Gastroesophageal sphincter (tissue), 4 donors: ENCODE measurements at regions not wholly inside any gene's neighbourhood (a gene's known extent, or its start where the extent isn't known, plus 50 kb on each side); places are given as distances from the start of the nearest gene placed in this dataset.
"Not testable (repeated sequence)": the region's sequence is repeated elsewhere in the genome, so short reads cannot be mapped to it uniquely, and the experiment has no call there.

ENCODE experiments used
- ATAC-seq: fragments of 150-250 bp; one replicate; pipeline ENCODE4 v1.9.1; 2016; ENCODE audit warnings: mild to moderate bottlenecking, moderate library complexity
- H3K27ac ChIP-seq, 4 donors: fragments of 200-600 bp; sonication (generic) in 3 of 4; 1 replicate in 3 of 4; 2 replicates in 1 of 4; pipeline ENCODE4 v1.5.1; 2016 to 2019
- H3K27me3 ChIP-seq: fragments of 200-600 bp; sonication (generic); one replicate; pipeline ENCODE4 v1.5.1; 2019
- H3K36me3 ChIP-seq, 2 donors: fragments of 200-600 bp; sonication (generic); one replicate each; pipeline ENCODE4 v1.5.1; 2019; ENCODE audit warnings: control low read depth in 1 of 2
- H3K4me1 ChIP-seq, 3 donors: fragments of 200-600 bp; sonication (generic); 1 replicate in 2 of 3; 2 replicates in 1 of 3; pipeline ENCODE4 v1.5.1; 2016 to 2019; ENCODE audit warnings: control low read depth in 2 of 3
- H3K4me3 ChIP-seq, 2 donors: fragments of 200-600 bp; sonication (generic); one replicate each; pipeline ENCODE4 v1.5.1; 2019; ENCODE audit warnings: mild to moderate bottlenecking in 1 of 2, moderate library complexity in 1 of 2
- H3K9me3 ChIP-seq, 3 donors: fragments of 200-600 bp; sonication (generic); one replicate each; pipeline ENCODE4 v1.5.1; 2017 to 2019; ENCODE audit warnings: control low read depth in 2 of 3
- WGBS, 2 donors: methylation state at CpG; one replicate each; pipeline ENCODE4 v1.1.5; 2018; ENCODE audit warnings: low coverage in 1 of 2; 5-methylcytosine and 5-hydroxymethylcytosine counted together

DNA sequence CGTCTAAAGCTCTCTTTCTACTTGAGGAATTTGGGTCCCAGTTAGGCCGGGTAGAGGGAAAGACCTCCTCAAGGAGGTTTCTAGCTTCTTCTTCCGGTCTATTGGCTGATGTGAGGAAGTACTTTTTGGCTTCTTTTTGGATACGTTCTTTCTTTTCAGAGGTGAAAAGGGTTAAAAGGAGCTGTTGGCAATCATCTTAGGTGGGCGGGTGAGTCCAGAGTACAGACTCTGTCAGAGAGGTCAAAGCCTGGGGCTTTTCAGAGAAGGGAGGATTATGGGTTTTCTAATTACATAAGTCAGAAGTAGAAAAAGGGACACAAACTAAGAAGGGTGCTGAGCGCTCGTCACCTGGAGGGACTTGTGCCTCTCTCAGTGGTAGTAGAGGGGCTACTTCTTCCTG is 117.7 kb downstream of the UNC93B1 start:
- H3K9me3 ChIP-seq, H3K36me3 ChIP-seq, H3K4me1 ChIP-seq, H3K4me3 ChIP-seq, H3K27ac ChIP-seq, ATAC-seq: not testable (repeated sequence)
- peaks cover 42% of the 10 kb centered on the region for H3K27me3 ChIP-seq
- 31 to 67% methylated on average over 1 to 3 of the region's 7 CpGs for WGBS, 2 donors

DNA sequence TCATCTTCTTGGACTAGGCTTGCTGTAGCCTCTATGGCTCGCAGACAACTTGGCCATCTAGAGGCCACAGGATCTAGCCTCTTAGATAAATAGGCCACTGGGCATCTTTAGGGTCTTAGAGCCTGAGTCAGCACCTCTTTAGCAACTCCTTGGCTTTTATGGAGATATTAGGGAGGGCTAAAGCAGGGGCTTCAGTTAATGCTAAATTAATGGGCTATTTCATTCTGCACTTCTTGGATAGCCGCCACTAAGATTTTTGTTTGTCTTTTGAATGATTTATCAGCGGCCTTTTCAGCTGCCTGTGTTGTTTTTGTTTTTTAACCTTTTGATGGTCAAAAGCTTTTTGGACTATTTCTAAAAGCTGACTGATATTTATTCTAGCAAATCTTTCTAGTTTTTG is 118.3 kb downstream of the UNC93B1 start:
- peaks cover 43% of the 10 kb centered on the region for H3K27me3 ChIP-seq
- not testable (repeated sequence) for H3K4me1 ChIP-seq, H3K4me3 ChIP-seq, ATAC-seq, H3K27ac ChIP-seq, H3K9me3 ChIP-seq, H3K36me3 ChIP-seq
- WGBS, 2 donors = 41 to 54% methylated on average over 2 to 3 of the region's 3 CpGs

DNA sequence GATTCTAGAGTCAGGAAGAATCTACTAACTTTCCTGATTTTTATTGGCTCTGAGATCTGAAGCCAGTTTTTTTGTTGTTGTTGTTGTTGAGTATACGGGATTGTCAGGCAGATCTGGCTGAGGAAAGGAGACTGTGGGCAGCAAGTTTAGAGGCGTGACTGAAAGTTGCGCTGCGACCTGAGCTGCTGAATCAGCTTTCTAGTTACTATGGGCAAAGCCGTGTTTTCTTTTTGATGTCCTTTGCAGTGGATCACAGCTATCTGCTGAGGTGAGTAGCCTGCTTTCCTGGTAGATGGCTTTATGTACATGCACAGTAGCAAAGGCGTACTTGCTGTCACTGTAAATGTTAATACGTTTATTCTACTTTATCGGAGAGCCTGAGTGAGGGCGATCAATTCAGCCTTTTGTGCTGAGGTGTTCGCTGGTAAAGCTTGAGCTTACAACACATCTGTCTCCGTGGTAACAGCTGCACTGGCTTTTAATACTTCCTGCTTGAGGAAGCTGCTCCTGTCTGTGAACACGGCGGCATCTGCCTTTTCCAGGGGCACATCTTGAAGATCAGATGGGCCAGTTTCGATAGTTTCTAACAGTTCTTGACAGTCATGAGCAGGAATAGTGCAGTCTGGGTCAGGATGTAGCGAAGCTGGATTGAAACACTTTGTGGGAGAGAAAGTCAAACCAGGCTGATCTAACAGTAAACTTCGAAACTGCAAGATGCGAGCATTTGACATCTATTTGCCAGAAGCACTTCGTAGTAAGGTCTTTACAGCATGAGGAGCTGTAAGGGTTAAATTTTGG is 118.9 kb downstream of the UNC93B1 start:
- not testable (repeated sequence) for H3K4me3 ChIP-seq, H3K4me1 ChIP-seq, ATAC-seq, H3K9me3 ChIP-seq, H3K27ac ChIP-seq, H3K36me3 ChIP-seq
- 26 to 52% methylated on average over 6 to 15 of the region's 18 CpGs for WGBS, 2 donors
- peaks cover 41% of the 10 kb centered on the region for H3K27me3 ChIP-seq

DNA sequence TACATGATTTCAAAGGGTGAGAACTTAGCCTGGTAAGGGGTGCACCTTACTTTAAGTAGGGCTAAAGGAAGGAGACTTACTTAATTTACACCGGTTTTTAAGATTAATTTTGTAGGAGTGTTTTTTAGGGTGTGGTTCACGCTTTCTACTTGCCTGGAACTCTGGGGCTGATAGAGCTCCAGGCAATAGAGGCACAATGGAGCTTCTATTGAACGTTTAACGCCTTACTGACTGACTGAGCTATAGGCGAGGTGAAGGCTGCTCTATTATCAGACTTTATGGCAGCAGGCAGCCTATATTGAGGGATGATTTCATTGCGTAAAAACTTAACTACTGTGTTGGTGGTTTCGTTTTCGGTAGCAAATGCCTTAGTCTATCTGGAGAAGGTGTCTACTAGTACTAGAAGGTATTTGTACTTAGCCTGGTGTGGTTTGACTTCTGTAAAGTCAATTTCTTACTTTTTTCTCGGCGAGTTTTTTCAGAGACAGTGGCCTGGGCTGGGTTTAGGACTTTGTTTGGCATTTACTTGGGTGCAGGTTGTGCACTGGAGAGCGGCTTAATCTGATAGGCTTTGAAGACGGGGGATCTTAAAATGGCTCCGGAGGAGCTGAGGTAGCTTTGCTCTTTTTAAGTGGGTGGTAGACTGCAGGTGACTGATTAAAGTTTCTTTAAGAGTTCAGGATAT is 119.7 kb downstream of the UNC93B1 start:
- H3K4me3 ChIP-seq = not testable (repeated sequence)

DNA sequence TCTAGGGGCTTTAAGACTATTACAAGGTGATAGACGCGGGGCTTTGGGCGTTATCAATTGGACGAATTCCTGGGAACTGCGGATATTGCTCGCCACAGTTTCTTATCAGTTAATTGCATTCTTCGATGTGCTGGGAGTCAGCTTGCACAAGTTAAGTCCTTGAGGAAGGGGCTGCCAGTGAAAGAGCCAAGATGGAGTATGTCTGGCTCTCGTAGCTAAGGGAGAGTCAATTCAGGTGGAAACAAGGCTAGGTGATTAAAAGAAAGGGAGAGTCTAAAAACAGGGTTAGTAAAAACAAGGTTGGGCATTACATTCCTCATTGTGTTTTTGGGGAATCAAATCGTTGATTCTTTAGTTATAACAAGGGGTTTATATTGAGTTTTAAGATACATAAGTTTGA is 121.6 kb downstream of the UNC93B1 start:
- H3K27me3 ChIP-seq = peaks cover 27% of the 10 kb centered on the region
- WGBS, 2 donors = 30 to 54% methylated on average over 2 to 9 of the region's 9 CpGs
- not testable (repeated sequence) for H3K27ac ChIP-seq, H3K4me1 ChIP-seq, ATAC-seq, H3K36me3 ChIP-seq, H3K4me3 ChIP-seq, H3K9me3 ChIP-seq

More for the DNA sequence above, 119.7 kb downstream of the UNC93B1 start:
- H3K9me3 ChIP-seq, H3K4me1 ChIP-seq, H3K36me3 ChIP-seq, ATAC-seq, H3K27ac ChIP-seq: not testable (repeated sequence)
- peaks cover 40% of the 10 kb centered on the region for H3K27me3 ChIP-seq
- 71 to 78% methylated on average over 8 to 11 of the region's 13 CpGs for WGBS, 2 donors

DNA sequence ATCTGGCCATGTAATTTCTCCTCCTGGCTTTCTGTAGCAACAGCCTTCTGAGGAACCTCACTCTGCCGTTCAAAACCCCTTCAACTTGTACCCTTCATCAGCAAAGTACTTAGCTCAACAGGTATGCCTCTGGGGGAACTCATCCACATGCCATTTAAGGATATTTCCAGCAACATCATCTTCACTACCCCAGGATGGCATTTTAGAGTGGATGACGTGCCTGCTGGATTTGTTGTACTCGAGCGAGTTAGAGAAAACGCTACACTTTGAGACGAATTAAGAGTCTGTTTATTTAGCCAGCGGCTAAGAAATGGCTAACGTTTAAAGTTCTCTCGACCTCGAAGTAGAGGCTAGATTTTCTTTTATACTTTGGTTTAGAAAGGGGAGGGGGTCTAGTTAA is 122.1 kb downstream of the UNC93B1 start:
- H3K4me1 ChIP-seq, H3K4me3 ChIP-seq, H3K9me3 ChIP-seq, H3K27ac ChIP-seq, ATAC-seq, H3K36me3 ChIP-seq: not testable (repeated sequence)
- WGBS, 2 donors = 31 to 38% methylated on average over 10 of the region's 10 CpGs
- H3K27me3 ChIP-seq = peaks cover 25% of the 10 kb centered on the region

DNA sequence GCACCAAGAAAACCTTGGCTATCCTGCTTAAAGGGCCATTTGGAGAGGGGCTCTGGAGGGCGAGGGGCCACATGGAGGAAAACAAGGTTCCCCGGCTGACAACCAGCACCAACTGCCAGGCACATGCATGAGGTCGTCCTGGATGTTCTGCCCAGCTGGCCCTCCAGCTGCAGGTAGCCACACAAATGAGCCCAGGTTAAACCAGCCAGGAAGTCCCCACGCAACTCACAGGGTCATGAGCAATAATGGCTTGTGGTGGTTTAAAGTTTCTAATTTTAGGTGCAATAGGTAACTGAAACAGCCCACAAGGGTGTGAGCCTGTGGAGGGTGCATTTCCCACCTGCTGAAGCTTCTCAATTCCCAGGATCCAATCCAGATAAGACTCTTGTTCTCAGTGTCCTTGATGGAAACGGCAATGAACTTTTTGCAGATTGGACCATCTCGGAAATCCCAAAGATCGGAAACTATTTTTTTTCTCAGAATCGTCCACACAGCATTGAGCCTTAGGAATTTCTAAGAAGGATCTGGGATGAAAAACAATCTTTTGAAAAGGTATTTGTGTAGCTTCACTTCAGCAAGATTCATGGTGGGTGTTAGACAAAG is 123.2 kb downstream of the UNC93B1 start:
- peaks cover 16% of the 10 kb centered on the region for H3K27me3 ChIP-seq
- not testable (repeated sequence) for ATAC-seq, H3K27ac ChIP-seq, H3K36me3 ChIP-seq, H3K9me3 ChIP-seq, H3K4me3 ChIP-seq, H3K4me1 ChIP-seq
- WGBS, 2 donors = 91% methylated on average over 7 of the region's 8 CpGs; no CpG with 5 or more reads in 1 of the 2 donors

DNA sequence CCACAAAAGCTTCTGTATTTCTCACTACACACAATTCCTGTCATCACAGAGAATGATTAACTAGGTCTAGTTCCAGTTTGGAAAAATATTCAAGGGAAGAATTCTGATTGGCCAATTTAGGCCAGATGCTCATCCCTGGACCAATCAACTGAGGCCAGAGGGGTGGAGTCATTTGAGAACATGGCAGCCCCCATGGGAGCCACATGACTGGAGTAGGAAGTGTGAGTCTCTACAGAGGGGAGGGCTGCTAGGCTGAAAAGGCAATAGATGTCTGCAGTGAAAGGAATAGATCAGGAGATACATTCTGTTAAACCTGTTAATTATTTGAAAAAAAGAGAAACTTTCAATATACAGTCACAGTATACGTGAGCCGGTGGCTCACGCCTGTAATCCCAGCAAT is 125.2 kb downstream of the UNC93B1 start:
- H3K9me3 ChIP-seq, ATAC-seq, H3K4me1 ChIP-seq, H3K4me3 ChIP-seq, H3K36me3 ChIP-seq, H3K27ac ChIP-seq: not testable (repeated sequence)
- peaks cover 11% of the 10 kb centered on the region for H3K27me3 ChIP-seq
- WGBS, 2 donors = 74 to 83% methylated on average over 3 of the region's 3 CpGs

DNA sequence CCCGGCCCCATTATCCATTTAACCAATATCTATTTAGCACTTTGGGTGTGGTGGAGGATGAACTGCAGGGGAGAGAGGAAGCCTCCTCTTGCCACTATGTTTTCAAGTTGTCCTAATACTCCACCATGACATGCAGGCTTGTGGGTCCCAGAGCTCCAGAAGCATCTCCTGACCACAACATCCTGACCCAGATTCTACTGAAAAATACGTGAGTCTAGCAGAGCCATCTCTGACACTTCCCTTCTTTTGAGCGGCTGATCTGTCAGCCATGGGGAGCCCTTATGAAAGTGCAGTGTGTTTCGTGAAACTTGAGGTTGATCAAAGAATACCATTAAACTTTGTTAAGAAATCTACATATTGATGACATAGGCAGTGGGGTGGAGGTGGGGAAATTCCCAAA is 126.6 kb downstream of the UNC93B1 start:
- ATAC-seq, H3K4me3 ChIP-seq, H3K4me1 ChIP-seq, H3K9me3 ChIP-seq, H3K36me3 ChIP-seq, H3K27ac ChIP-seq: not testable (repeated sequence)
- 33% methylated on average over 1 of the region's 4 CpGs; no CpG with 5 or more reads in 1 of the 2 donors for WGBS, 2 donors
- peaks cover 11% of the 10 kb centered on the region for H3K27me3 ChIP-seq

DNA sequence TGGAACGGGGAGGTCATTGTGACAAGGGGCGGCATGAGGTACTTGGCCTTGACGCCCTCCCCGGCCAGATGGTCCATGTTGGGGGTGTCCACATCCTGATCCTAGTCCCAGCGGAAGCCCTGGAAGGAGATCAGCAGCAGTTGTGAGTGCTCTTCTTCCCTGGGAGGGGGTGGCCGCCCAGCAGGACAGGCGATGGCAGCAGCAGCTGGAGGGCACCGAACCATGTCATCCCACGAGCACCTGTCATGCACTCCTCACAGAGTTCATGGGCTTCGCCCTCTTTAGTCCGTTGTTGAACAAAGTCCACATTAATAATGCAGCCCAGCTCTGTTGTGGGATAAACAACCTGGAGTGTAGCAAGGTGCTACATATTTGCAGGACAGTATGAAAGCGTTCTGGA is 130.7 kb downstream of the UNC93B1 start:
- Histone ChIP-seq H3K9me3 (peaks cover 0 to 10% (median 0%) of the 10 kb centered on the region in 3 donors), H3K27me3 (peaks cover 11% of the 10 kb centered on the region)
- H3K4me1 ChIP-seq, H3K27ac ChIP-seq, H3K4me3 ChIP-seq, H3K36me3 ChIP-seq, ATAC-seq: not testable (repeated sequence)
- WGBS, 2 donors = 33% methylated on average over 2 of the region's 12 CpGs; no CpG with 5 or more reads in 1 of the 2 donors

DNA sequence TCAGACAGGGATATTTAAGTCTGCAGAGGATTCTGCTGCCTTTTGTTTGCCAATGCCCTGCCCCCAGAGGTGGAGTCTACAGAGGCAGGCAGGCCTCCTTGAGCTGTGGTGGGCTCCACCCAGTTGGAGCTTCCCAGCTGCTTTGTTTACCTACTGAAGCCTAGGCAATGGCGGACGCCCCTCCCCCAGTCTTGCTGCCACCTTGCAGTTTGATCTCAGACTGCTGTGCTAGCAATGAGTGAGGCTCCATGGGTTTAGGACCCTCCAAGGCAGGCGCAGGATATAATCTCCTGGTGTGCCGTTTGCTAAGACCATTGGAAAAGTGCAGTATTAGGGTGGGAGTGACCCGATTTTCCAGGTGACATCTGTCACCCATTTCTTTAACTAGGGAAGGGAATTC is 132.7 kb downstream of the UNC93B1 start:
- H3K4me3 ChIP-seq, H3K4me1 ChIP-seq, H3K27ac ChIP-seq, H3K36me3 ChIP-seq, ATAC-seq: not testable (repeated sequence)
- WGBS, 2 donors = 70% methylated on average over 2 of the region's 5 CpGs; no CpG with 5 or more reads in 1 of the 2 donors
- peaks cover 0 to 10% (median 0%) of the 10 kb centered on the region in 3 donors for H3K9me3 ChIP-seq
- H3K27me3 ChIP-seq = peaks cover 11% of the 10 kb centered on the region

DNA sequence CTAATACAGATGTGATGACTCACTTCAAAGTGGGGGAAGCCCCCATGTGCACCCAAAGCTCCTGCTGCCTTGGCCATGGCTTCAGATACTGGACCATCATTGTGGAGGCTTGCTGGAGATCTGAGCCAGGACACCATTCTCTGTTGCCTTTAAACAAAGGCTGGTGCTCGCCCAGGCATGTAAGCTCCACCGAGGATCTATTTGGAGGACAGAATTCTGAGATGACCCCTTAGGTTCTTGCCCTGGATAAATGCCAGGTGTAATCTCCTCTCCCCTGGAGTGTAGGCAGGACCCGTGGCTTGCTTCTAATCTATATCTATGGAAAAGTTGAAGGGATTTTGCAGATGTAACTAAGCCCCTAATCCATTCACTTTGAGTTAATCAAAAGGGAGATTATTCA is 141.0 kb downstream of the UNC93B1 start:
- not testable (repeated sequence) for H3K9me3 ChIP-seq, H3K4me3 ChIP-seq, H3K4me1 ChIP-seq, H3K27me3 ChIP-seq, ATAC-seq, H3K36me3 ChIP-seq, H3K27ac ChIP-seq
- no CpG with 5 or more reads among the region's 3 CpGs for WGBS, 2 donors

DNA sequence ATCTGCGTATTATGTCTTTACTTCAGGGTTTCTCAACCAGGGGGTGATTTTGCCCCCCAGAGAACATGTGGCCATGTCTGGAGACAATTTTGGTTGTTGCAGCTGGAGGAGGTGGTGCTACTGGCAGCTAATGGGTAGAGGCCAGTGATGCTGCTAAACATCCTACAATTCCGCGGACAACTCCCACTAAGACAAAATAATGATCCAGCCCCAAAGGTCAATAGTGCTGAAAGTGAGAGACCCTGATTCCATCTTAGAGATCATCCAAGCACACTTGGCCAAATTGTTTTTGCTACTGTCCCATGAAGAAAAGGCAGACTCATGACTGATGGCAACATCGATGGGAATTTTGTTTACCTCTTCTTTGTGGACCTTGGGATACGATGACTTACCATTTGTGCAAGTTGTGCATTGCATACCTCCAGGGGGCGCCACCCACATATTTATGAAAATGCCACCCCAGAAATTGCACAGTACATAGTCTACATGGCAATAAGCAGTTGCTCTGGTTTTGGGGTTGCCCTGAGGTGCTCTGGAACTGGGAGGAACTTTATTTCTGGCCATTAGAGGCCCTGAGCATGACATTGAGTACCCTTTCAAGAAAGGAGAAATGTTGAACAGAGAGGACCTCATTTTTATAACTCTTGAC is 144.3 kb downstream of the UNC93B1 start:
- H3K9me3 ChIP-seq, H3K27me3 ChIP-seq, H3K36me3 ChIP-seq, ATAC-seq, H3K4me3 ChIP-seq, H3K4me1 ChIP-seq, H3K27ac ChIP-seq: not testable (repeated sequence)
- WGBS, 2 donors = 88 to 100% methylated on average over 1 of the region's 6 CpGs
